GM18873 (cell line): ENCODE measurements at regions not wholly inside any gene's neighbourhood (a gene's known extent, or its start where the extent isn't known, plus 50 kb on each side); places are given as distances from the start of the nearest gene placed in this dataset.
"Not testable (repeated sequence)": the region's sequence is repeated elsewhere in the genome, so short reads cannot be mapped to it uniquely, and the experiment has no call there.

Experiments used
- ATAC-seq: cut with Tn5 transposase; IDR thresholded peaks from one replicate; pipeline ENCODE4 v1.9.1; 2021; ENCODE audit warnings: mild to moderate bottlenecking, moderate library complexity, moderate number of reproducible peaks; ENCODE audit not compliant: unreplicated experiment, low FRiP score

- ATAC-seq = no peak
Measured at GRCh38 chr1:232186931-232187330, 443.0 kb downstream of the SIPA1L2 start.

DNA sequence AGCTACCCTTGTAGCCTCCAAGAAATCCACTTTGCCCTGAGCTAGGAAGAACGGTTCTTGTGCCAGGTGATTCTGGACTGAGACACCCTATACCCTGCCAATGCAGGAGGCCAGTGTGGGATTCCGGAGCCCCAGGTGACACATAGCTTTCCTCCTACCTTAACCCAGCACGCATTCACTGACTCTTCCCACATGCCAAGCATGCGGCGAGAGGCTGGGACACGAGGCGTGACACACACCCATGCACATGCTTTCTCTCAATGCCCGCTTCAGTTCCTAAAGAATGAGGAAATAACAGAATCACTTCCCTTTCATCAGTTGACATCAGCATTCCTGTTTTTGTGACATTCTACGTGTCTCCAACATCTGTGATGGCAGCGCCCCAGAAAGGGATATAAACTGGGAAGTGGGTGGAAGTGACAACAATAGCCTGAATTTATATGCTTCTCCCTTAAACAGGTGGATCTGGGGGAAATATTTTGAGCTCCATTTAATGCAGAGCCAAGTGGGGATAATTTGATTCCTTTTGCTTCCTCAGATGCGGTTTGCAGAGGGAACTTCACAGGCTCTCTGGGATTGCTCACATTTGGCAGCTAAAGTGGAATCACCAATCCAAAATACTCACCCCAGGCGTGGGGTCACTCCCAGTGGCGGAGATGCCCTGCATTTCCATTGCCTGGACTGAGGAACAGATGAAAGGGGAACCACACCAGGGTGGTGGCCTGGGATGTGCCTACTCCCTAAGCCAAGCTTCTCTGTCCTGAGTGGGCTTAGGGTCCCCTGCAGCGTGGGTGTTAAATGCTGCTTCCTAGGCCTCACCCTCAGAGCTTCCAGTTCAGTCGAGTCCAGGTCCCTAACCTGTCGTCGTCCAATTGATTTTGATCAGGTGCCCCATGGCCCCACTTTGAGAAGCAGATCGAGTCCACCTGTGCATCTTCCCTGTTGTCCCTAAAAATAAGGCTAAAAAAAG, 445.1 kb downstream of the SIPA1L2 start:
- ATAC-seq = no peak

GRCh38 chr1:232183802-232184201, 446.1 kb downstream of the SIPA1L2 start:
- ATAC-seq = no peak

- ATAC-seq = no peak
Measured at GRCh38 chr1:232183266-232183800, 446.6 kb downstream of the SIPA1L2 start.

DNA sequence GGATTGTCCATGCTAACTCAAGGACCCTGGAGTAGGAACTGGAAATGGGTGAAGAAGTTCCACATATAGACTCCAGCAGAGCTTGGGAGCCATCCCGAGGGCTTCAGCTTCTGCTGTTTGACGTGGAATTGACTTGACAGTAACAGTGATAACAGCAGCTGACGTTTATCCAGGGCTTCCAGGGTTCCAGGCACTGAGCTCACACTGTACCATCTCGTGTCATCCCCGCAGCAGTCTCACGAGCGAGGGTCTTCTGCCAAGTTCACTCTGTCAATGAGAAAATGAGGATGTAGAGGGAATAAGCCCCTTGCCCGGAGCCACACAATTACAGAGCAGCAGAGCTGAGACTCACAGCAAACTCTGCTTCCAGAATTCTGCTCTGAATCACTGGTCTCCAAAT, 447.7 kb downstream of the SIPA1L2 start:
- ATAC-seq = no peak

DNA sequence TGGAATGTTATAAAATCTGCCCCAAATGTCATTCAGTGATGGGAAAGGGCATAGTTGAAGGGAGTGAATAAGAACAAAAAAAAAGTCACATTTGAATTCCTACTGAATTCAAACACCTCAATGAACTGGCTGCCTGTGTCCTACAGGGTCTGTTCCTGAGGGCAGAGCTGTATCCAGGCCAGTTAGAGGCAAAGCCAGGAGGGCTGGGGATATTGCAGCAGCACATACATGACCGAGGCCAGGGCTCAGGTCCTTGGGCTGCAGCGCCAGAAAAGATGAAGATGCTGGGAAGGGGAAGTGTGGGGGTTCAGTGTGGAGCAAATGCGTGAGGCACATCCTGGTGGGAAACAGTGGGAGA, 449.2 kb downstream of the SIPA1L2 start:
- ATAC-seq = no peak

DNA sequence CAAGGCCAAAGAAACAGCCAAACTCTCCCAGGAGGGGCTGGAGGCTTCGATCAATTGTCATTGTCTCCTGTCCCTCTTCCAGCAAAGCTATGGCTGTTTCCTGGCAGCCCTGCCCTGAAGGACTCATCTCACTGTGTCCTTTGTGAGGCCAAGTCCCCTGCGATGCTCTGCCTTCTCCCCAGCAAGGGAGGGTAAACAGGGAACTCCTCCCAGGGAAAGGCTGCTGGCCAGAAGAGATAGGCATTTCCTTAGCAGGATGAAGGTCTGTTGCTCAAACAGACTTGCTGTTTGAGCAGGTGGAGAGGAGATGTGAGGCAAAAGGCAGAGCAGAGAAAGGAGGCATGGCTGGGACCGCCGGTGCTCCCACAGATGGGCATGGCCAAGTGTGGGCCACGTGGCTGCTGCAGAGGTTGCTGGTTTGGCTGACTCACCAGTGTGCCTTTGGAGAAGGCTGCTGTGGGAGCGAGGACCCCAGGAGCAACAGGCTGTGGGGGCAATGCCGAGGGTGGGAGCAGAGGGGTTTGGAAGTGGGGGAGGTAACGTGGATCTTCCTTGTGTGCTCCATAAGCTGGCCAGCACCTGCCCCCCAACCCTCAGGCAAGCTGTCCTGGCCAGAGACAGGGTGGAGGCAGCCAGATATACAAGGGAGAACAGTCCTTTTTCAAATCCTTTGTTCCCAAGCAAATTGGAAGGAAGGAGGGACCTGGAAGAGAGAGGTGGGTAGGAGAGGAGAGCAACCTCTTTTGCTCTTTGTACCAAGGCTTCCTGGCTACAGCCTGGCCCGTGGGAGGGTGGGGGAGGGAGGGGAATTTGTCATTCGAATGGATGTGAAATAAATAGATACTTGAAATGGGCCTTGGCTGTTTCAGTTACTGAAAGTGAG, 449.8 kb downstream of the SIPA1L2 start:
- ATAC-seq = no peak

DNA sequence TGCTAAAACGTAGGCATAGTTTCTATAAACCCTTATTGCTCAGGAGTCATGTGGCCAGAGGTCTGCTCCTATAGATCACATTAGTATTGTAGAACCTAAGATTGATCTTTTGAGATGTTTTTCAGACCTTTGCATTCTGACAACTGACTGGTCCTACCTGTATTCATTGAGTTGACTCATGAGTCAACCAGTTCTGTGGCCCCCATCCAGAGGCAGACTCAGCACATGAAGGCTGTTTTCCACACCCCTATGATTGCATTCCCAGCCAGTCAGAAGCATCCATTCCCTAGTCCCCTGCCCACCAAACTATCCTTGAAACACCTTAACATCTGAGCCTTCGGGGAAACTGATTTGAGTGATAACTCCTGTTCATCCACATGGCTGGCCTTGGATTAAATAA, 451.7 kb downstream of the SIPA1L2 start:
- ATAC-seq = no peak

DNA sequence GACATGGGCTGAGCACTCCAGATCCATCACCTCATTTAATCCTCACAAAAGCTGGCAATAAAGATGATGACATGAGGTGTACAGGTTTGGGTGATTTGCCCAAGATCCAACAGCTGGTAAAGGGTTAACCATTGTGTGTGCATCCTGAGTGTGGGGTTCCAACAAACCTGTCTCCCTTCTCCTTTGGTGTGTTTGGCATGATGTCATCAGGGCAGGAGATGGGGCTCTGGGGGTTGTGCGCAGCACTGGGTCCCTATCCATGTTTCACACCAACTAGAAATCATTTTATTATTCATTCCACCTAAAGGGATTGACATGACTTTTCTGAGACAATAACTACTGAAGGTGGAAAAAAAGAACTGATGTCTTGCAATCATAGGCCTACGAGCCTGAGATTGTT, 452.5 kb downstream of the SIPA1L2 start:
- ATAC-seq = no peak

DNA sequence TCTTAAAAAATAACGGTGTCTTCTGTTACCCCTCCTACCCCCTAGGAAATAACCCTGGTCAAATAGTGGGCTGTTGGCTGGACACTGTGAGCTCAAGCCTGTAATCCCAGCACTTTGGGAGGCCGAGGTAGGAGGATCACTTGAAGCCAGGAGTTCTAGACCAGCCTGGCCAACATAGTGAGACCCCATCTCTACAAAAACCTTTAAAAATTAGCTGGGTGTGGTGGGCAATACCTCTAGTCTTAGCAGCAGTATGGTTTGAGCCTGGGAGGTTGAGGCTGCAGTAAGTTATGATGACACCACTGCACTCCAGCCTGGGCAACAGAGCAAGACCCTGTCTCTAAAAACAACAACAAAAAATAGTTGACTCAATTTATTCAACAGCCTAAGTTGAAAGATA, 453.7 kb downstream of the SIPA1L2 start:
- no peak for ATAC-seq

DNA sequence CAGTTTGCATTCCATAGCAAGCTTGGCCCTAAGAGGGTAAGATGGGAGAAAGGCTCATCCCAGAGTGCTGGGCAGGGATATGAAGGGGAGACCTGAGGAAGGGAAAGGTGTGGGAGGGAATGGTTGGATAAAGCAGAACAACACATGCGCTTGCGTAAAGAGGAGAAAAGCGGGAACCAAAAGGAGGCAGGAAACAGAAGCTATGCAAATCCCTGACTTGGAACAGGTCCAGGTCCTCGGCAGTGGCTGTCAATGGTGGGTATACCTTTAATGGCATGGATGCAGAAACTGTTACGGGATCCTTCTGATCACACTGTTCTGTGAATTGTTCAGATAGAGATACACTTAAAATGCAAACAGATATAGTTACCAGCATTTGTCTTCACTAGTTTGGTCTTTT, 455.6 kb downstream of the SIPA1L2 start:
- no peak for ATAC-seq

DNA sequence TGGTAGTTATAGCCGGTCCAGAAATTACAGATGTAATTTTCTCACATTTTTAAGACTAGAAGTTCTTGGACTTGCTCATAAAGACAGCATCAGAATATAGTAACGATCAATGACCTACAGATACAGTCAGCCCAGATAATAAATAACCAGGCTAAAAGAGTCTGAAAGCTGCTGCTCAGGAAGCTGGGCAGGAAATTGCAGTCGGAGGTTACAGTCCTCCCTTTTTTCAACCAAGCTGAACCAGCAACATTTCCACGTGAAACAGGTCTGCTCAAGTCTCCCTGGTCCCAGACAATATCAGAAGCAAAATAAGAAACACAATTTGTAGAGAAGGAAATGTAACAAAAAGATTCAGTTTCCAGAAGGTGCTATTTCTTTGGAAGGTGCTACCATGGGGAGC, 457.4 kb downstream of the SIPA1L2 start:
- ATAC-seq = no peak

DNA sequence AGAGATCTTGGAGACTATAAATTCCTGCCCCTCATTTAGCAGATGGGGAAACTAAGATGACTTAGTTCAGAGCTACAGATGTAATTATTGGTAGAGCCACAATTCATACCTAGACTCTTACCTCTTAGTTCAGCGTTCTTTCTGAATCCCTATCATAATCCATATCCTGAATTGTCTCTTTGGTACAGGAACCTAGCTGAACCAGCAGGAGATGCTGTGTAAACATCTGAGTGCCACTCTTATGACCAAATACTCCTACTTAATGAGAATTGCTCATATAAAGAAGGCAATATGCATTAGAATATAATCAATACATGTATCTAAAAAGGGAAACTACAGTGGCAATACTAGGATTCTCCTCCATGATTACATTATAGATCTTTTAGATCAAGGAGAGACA, 459.0 kb downstream of the SIPA1L2 start:
- no peak for ATAC-seq

GRCh38 chr1:232169436-232169835, 460.5 kb downstream of the SIPA1L2 start:
- no peak for ATAC-seq

DNA sequence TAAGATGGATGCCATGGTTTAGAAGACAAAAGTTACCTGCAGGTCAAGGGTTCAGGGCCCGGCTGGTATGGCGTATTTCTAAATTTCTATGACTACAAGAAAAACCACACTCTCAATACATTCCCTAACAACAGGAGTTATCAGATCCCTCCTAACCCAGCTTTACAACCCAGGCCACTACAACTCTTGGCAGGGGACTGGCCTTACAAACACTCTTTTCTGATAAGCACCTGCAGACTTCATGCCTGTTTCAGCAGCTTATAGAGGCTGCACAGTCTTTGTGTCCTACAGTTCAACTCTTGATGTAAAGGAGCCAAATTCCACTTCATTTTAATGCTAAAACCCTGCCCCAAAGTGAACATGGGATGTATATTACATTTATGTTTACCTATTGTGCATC, 461.4 kb downstream of the SIPA1L2 start:
- ATAC-seq = no peak

DNA sequence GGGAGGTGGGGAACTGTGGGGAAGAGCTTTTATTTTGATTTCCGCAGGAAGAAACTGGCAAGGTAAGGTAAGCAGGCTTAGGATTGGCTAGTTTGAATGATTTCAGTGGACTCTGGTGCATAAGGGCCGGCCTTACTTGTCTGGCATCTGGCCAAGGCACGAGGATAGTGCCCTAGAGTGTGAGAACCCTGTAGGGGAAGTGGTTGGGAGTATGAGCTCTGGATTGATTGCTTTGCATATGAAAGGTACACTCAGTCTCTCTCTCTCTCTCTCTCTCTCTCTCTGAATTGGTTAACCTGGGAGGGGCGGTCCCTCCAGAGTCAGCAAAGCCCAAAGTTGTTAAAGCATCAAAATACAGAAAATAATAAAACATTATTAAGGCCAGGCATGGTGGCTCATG, 463.0 kb downstream of the SIPA1L2 start:
- no peak for ATAC-seq

DNA sequence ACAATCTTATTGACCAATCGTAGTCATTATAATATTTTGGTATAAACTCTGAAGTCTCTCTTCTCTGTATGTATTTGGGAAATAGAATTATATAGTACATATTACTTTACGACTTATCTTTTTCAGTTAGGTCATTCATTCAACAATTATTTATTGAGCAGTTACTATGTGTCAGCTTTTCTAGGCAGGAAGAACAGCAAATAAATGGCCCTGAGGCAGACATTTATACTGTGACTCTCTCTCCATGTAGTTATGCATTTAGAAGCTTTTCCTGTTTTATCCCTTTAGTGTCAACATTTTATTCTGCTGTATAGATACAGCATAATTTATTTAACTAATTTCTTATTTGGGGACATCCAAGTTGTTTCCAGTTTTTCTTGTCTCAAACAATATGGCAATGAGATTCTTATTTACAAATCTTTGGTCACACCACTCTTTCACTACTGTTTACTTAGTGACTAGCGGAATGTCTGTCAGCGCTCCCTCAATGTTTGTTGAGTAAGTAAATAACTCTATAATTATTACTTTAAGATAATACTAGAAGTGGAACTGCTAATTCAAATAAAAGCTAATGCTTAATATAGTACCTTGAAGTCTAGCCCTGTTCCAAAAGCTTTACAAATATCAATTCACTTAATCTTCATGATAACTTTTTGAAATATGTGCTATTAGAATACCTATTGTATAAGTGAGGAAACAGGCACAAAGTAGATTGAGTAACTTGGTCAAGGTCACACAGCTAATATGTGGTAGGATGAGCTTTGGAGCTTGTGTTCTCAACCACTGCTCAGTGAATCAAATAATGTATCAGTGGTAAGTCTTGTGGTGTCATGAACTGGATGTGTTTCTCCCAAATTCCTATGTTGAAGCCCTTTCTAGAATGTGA, 465.6 kb downstream of the SIPA1L2 start:
- ATAC-seq = no peak

DNA sequence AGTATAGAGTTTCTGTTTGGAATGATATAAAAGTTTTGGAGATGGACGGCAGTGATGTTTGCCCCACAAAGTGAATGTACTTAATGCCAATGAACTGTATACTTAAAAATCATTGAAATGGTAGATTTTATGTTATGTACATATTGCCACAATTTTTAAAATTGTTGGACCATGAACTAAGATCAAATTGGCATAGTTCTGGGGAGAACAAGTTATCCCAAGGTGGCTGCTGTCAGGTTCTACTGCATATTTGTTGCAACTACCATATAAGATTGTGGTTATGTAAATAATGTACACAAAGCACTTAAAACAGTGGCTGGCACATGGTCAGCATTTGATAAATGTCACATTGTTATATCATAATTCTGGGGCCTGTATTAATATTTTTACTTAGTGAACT, 466.4 kb downstream of the SIPA1L2 start:
- no peak for ATAC-seq

- ATAC-seq = no peak
Measured at GRCh38 chr1:232162001-232162400, 467.9 kb downstream of the SIPA1L2 start.

DNA sequence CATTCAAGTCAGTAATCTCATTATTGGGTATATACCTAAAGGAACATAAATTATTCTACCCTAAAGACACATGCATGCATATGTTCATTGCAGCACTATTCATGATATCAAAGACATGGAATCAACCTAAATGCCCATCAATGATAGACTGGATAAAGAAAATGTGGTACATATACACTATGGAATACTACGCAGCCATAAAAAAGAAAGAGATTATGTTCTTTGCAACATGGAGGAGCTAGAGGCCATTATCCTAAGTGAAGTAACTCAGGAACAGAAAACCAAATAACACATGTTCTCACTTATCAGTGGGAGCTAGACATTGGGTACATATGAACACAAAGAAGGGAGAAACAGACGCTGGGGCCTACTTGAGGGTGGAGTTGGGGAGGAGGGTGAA, 471.4 kb downstream of the SIPA1L2 start:
- ATAC-seq = not testable (repeated sequence)
